Heart right ventricle (tissue), 16 donors: ENCODE measurements at regions not wholly inside any gene's neighbourhood (a gene's known extent, or its start where the extent isn't known, plus 50 kb on each side); places are given as distances from the start of the nearest gene placed in this dataset.

Experiments
- ATAC-seq, 8 donors: fragments of 200-7000 bp; cut with Tn5 transposase; one replicate each; pipeline ENCODE4 v1.9.1; 2020; ENCODE audit warnings: mild to moderate bottlenecking in 8 of 8, moderate library complexity in 8 of 8, moderate number of reproducible peaks in 1 of 8
- DNase-seq, 2 donors: peaks; one replicate each; pipeline ENCODE4 v3.0.0-alpha.2; 2020
- H3K27ac ChIP-seq, 10 donors: fragments of 200-600 bp; sonication (generic) in 2 of 10; one replicate each; pipeline versions ENCODE4 v1.5.0 to v1.8.0; 2020 to 2022; ENCODE audit warnings: mild to moderate bottlenecking in 3 of 10
- H3K27me3 ChIP-seq, 7 donors: fragments of 200-600 bp; one replicate each; pipeline ENCODE4 v1.8.0; 2021 to 2022; ENCODE audit warnings: mild to moderate bottlenecking in 2 of 7
- H3K36me3 ChIP-seq, 9 donors: fragments of 200-600 bp; sonication (generic) in 1 of 9; one replicate each; pipeline versions ENCODE4 v1.5.0 to v1.8.0; 2020 to 2022; ENCODE audit warnings: mild to moderate bottlenecking in 2 of 9
- H3K4me1 ChIP-seq, 9 donors: fragments of 200-600 bp; sonication (generic) in 1 of 9; one replicate each; pipeline versions ENCODE4 v1.5.0 to v1.8.0; 2020 to 2022; ENCODE audit warnings: mild to moderate bottlenecking in 4 of 9
- H3K4me3 ChIP-seq, 10 donors: fragments of 200-600 bp; sonication (generic) in 2 of 10; one replicate each; pipeline versions ENCODE4 v1.5.0 to v1.8.0; 2020 to 2022; ENCODE audit warnings: mild to moderate bottlenecking in 7 of 10, moderate library complexity in 2 of 10
- H3K9me3 ChIP-seq, 11 donors: fragments of 200-600 bp in 10 of 11; sonication (generic) in 2 of 11; one replicate each; pipeline versions ENCODE4 v1.5.0 to v1.8.0; 2013 to 2022; ENCODE audit warnings: mild to moderate bottlenecking in 2 of 11, control low read depth in 1 of 11, moderate library complexity in 1 of 11
- WGBS, 2 donors: extraction: QIAGEN DNeasy Blood & Tissue Kit; methylation state at CpG; one replicate each; pipeline ENCODE4 v1.1.7; 2013; ENCODE audit warnings: inconsistent platforms in 1 of 2; 5-methylcytosine and 5-hydroxymethylcytosine counted together
- intact Hi-C, 10 donors: fragments of 100-400 bp; cut with DNase I; formaldehyde crosslinking; loops; one replicate each; pipeline versions ENCODE4 v1.11.1 to v1.14.2; 2022
- TF ChIP-seq, protein P1 (sequence below), 9 donors: fragments of 200-600 bp; sonication (generic) in 2 of 9; IDR thresholded peaks; one replicate each; pipeline versions ENCODE4 v1.5.0 to v1.8.0; 2021 to 2022; ENCODE audit warnings: antibody characterized with exemption in 9 of 9, mild to moderate bottlenecking in 5 of 9, moderate library complexity in 1 of 9
- donor health status: Arrhythmogenic right ventricular cardiomyopathy.
- donor health status: ischemic (EF 13 %, LVEDD 7.1; RV severe dilation, severe dysfunction).
- donor health status: healthy with polysubstance abuse.
- donor health status: DM: no; HTN: yes; CAD: no.
- donor health status: DM: no; HTN: no; CAD: no.
- donor health status: ischemic (EF 25% LVEDD 6.9; RV normal size, moderate dysfunction).
- donor health status: ischemic (EF 25% LVEDD 5.7; RV mildly dilated, moderate dysfunction).
- donor health status: healthy.
- donor health status: DM: yes; HTN: yes; CAD: no.
- donor health status: Ischemic cardiomyopathy.
- donor health status: ischemic (EF 35%, LVEDD 5.7; RV mildly dilated, moderate dysfunction).
- donor health status: nonischemic (EF 11% LVEDD 7.7; RV severe dilation, severe dysfunction).
- donor health status: DM: yes; HTN: yes; CAD: no.
- donor health status: PGD.
- donor health status: ischemic (EF 29% LVEDD 5.4; RV normal size, mild dysfunction).
- donor health status: nonischemic (EF 23%, LVEDD 6.1; RV moderate dilation, normal function).

DNA sequence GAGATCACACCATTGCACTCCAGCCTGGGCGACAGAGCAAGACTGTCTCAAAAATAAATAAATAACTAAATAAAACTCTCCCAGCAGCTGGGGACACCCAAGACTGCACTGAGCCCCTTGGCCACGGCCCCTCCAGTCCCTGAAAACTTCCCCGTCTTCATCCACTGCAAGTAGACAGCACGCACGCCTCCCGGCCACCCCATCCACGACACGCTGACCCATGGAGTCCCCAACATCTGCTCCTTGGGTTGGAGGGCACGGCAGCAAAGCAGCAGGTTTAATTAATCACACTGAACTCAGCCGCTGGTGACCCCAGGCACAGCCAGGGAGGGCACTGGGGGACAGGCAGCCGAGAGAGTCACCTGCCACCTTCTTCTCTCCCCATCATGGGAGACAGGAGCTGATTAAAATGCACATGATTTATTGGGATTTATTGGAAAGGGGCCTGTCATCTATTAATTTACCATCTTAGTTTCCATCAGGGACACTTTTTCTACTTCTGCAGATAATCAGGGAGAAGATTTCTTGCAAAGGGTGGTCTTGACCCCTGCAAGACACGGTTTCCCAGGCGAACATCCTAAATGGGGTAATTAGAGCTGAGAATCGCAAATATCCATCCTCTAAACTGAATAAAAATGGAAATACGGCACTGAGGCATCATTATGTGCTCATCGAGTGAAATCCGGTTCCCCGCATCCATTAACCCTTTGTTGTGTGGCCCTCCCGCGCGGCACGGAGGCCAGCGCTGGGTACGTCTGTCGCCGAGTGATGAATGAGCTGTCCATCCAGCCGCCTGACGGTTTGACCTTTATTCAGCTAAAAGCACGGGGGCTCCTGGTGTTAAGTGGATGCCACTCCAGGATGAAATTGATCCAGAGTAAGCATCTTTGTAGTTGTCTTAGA, 178.3 kb downstream of the BRD1 start:
- H3K27me3 ChIP-seq, result peaks cover 0 to 10% (median 5%) of the 10 kb centered on the region in 7 donors
- ATAC-seq, result no peak
- TF ChIP-seq, protein P1, sequence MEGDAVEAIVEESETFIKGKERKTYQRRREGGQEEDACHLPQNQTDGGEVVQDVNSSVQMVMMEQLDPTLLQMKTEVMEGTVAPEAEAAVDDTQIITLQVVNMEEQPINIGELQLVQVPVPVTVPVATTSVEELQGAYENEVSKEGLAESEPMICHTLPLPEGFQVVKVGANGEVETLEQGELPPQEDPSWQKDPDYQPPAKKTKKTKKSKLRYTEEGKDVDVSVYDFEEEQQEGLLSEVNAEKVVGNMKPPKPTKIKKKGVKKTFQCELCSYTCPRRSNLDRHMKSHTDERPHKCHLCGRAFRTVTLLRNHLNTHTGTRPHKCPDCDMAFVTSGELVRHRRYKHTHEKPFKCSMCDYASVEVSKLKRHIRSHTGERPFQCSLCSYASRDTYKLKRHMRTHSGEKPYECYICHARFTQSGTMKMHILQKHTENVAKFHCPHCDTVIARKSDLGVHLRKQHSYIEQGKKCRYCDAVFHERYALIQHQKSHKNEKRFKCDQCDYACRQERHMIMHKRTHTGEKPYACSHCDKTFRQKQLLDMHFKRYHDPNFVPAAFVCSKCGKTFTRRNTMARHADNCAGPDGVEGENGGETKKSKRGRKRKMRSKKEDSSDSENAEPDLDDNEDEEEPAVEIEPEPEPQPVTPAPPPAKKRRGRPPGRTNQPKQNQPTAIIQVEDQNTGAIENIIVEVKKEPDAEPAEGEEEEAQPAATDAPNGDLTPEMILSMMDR (IDR thresholded peaks at IDR 0.05), result no peak

DNA sequence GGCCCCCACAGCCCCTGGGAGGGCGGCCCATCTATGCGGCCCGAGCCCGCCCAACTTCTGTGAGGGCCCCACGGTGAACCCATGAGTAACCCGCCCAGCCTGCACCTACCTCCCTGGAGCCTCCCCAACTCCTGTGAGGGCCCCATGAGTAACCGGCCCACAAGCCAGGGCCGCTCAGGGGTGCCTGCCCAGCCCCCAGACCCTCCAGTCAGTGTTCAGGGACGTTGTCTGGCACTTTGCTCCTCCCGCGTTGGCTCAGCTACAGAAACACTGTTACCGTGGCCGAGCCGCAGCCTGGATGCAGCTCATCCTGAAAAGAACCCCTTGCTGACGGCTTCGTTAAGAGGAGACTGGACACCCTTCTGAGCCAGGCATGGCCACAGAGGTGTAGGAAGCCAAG, 179.6 kb downstream of the BRD1 start:
- TF ChIP-seq, protein P1 (IDR thresholded peaks at IDR 0.05), result no peak
- no peak overlapping the region for H3K4me3 ChIP-seq
- peaks cover 0 to 21% (median 0%) of the 10 kb centered on the region in 11 donors for H3K9me3 ChIP-seq
- H3K4me1 ChIP-seq, result no peaks in the 10 kb centered on the region
- WGBS, 2 donors, result 77 to 80% methylated on average over 16 of the region's 16 CpGs
- intact Hi-C loops, result no loop called here
- DNase-seq (no peak), ATAC-seq (no peak)
- peaks cover 0 to 11% (median 0%) of the 10 kb centered on the region in 9 donors for H3K36me3 ChIP-seq
- peaks cover 0 to 10% (median 5%) of the 10 kb centered on the region in 7 donors for H3K27me3 ChIP-seq
- H3K27ac ChIP-seq, result no peak overlapping the region

More for the DNA sequence above, 178.3 kb downstream of the BRD1 start:
- 64 to 72% methylated on average over 29 of the region's 29 CpGs for WGBS, 2 donors
- peaks cover 0 to 11% (median 0%) of the 10 kb centered on the region in 9 donors for H3K36me3 ChIP-seq
- peaks cover 0 to 6% (median 0%) of the 10 kb centered on the region in 9 donors for H3K4me1 ChIP-seq
- no peak for DNase-seq
- no peak overlapping the region for H3K4me3 ChIP-seq
- intact Hi-C loops, result no loop called here
- no peak overlapping the region for H3K27ac ChIP-seq
- H3K9me3 ChIP-seq, result peaks cover 0 to 21% (median 0%) of the 10 kb centered on the region in 11 donors

DNA sequence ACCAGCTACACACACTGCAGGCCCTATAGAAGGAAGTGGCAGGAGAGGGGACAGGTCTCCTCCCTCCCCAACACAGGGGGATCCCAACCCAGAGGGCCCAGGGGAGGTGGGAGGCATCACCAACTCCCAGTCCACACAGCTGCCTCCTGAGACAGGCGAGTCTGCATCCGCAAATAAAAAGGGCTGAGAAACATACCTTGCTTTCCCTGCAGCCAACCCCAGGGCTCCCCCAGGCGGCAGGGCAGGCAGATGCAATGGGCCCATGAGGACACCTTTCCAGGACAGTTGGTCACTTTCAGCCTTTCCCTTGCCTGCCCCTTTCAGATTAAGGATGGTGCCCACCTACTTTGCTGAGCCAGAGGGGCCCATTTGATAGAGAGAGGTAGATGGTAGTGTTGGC, 180.0 kb downstream of the BRD1 start:
- Histone ChIP-seq H3K4me3 (no peak overlapping the region), H3K27me3 (peaks cover 0 to 10% (median 5%) of the 10 kb centered on the region in 7 donors), H3K36me3 (peaks cover 0 to 11% (median 0%) of the 10 kb centered on the region in 9 donors), H3K27ac (no peak overlapping the region), H3K9me3 (peaks cover 0 to 21% (median 0%) of the 10 kb centered on the region in 11 donors), H3K4me1 (no peaks in the 10 kb centered on the region)
- TF ChIP-seq, protein P1 (IDR thresholded peaks at IDR 0.05), result no peak
- DNase-seq, result no peak
- ATAC-seq, result no peak
- 68 to 86% methylated on average over 3 of the region's 3 CpGs for WGBS, 2 donors
- intact Hi-C loops, result no loop called here

DNA sequence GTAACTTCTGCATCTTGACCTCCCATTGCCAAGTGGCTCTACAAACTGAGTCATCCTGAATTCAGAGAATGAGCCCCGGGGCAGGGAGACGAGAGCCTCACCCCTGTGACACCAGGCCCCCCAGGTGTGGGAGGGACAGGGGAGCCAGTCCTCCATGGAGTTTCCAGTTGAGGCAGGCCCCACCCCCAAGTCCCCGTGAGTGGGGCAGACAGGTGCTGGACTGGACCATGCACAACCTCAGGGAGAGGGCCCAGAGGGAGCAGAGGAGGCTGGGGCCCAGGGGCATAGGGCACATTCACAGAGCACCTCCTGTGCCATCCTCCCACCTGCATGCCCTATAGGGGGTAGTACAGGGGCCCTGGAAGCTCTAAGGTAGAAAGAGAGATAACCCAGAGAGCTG, 180.8 kb downstream of the BRD1 start:
- peaks cover 0 to 10% (median 5%) of the 10 kb centered on the region in 7 donors for H3K27me3 ChIP-seq

More for the DNA sequence above, 180.8 kb downstream of the BRD1 start:
- H3K4me1 ChIP-seq, result no peaks in the 10 kb centered on the region
- no peak overlapping the region for H3K4me3 ChIP-seq
- no peak for ATAC-seq
- H3K9me3 ChIP-seq, result peaks cover 0 to 13% (median 0%) of the 10 kb centered on the region in 11 donors
- DNase-seq, result no peak
- H3K27ac ChIP-seq, result no peak overlapping the region
- peaks cover 0 to 10% (median 0%) of the 10 kb centered on the region in 9 donors for H3K36me3 ChIP-seq
- intact Hi-C loops, result no loop called here
- TF ChIP-seq, protein P1 (IDR thresholded peaks at IDR 0.05), result no peak
- 67 to 82% methylated on average over 3 of the region's 3 CpGs for WGBS, 2 donors
